A549 (cell line): ENCODE measurements at regions not wholly inside any gene's neighbourhood (a gene's known extent, or its start where the extent isn't known, plus 50 kb on each side); places are given as distances from the start of the nearest gene placed in this dataset.

Experiments used
- ATAC-seq, 2 experiments: fragments of 200-7000 bp in 1 of 2; fragments of >200 bp in 1 of 2; cut with Nextera tagmentation in 1 of 2; cut with Tn5 transposase in 1 of 2; 3 replicates each; pipeline versions ENCODE4 v1.8.0 to v1.9.1; 2018 to 2020; ENCODE audit warnings: mild to moderate bottlenecking in 1 of 2, moderate library complexity in 1 of 2
- CTCF ChIA-PET: fragments of 300-600 bp; sonication (Branson Sonifier 250); formaldehyde crosslinking; extraction: SDS; loops from one replicate; lab custom pipeline; 2021; ENCODE audit warnings: antibody characterized with exemption, inconsistent platforms; lab: Yijun Ruan, JAX
- POLR2A ChIA-PET: fragments of 350-600 bp; formaldehyde crosslinking; extraction: SDS; loops from one replicate; lab custom pipeline; 2021; ENCODE audit warnings: antibody characterized with exemption, inconsistent platforms; lab: Yijun Ruan, JAX
- DNase-seq, 2 experiments: peaks; one replicate each; pipeline versions ENCODE4 v3.0.0 to v3.0.0-alpha.2; 2011 to 2016; ENCODE audit warnings: low read depth in 1 of 2, low spot score in 1 of 2
- FAIRE-seq: peaks from 2 replicates; lab custom pipeline; 2011; peaks lifted over from hg19 to GRCh38; lab: Jason Lieb, UNC
- H3K27ac ChIP-seq, 2 experiments: fragments of >200 bp; sonication (Bioruptor Twin); formaldehyde crosslinking; 3 replicates each; pipeline ENCODE4 v1.5.1; 2016 to 2017
- H3K4me1 ChIP-seq: fragments of >200 bp; sonication (Bioruptor Twin); formaldehyde crosslinking; 3 replicates; pipeline ENCODE4 v1.6.1; 2016
- H3K4me2 ChIP-seq: fragments of >200 bp; sonication (Bioruptor Twin); formaldehyde crosslinking; 3 replicates; pipeline ENCODE4 v1.6.1; 2016
- H3K4me3 ChIP-seq: fragments of >200 bp; sonication (Bioruptor Twin); formaldehyde crosslinking; 3 replicates; pipeline ENCODE4 v1.5.1; 2016
- H3K9me3 ChIP-seq: fragments of >200 bp; sonication (Bioruptor Twin); formaldehyde crosslinking; 3 replicates; pipeline ENCODE4 v1.6.1; 2016
- ATOH8 ChIP-seq: fragments of 250-450 bp; sonication (Bioruptor Pico); IDR thresholded peaks from 2 replicates; pipeline ENCODE4 v1.5.0; 2020; ENCODE audit warnings: low read depth, mild to moderate bottlenecking, moderate library complexity
- BCL3 ChIP-seq: fragments of >200 bp; sonication (Bioruptor Twin); formaldehyde crosslinking; IDR thresholded peaks from 3 replicates; pipeline ENCODE4 v1.6.1; 2016
- CBX2 ChIP-seq: fragments of 200-600 bp; sonication (generic); IDR thresholded peaks from 2 replicates; pipeline ENCODE4 v1.6.1; 2016; ENCODE audit warnings: low read depth, mild to moderate bottlenecking, borderline replicate concordance
- CEBPB ChIP-seq, 2 experiments: fragments of >200 bp in 1 of 2; sonication (Bioruptor Twin) in 1 of 2; formaldehyde crosslinking in 1 of 2; IDR thresholded peaks; 2 replicates each; pipeline ENCODE4 v1.6.1; 2012 to 2016
- E2F6 ChIP-seq: IDR thresholded peaks from 2 replicates; pipeline ENCODE4 v1.6.1; 2012; ENCODE audit warnings: low read depth, borderline replicate concordance
- ESRRA ChIP-seq: fragments of 150-350 bp; IDR thresholded peaks from 2 replicates; pipeline ENCODE4 v1.6.1; 2014; ENCODE audit warnings: mild to moderate bottlenecking, low read length, borderline replicate concordance
- FOXS1 ChIP-seq: fragments of 250-450 bp; sonication (Bioruptor Pico); IDR thresholded peaks from 2 replicates; pipeline ENCODE4 v1.5.0; 2020; ENCODE audit warnings: mild to moderate bottlenecking, moderate library complexity
- HES2 ChIP-seq: fragments of >200 bp; sonication (Bioruptor Twin); formaldehyde crosslinking; IDR thresholded peaks from 2 replicates; pipeline ENCODE4 v1.6.1; 2016
- HOXA7 ChIP-seq: fragments of 250-450 bp; sonication (Bioruptor Pico); IDR thresholded peaks from 2 replicates; pipeline ENCODE4 v1.5.0; 2020; ENCODE audit warnings: mild to moderate bottlenecking, moderate library complexity
- JUN ChIP-seq, 2 experiments: fragments of >200 bp; sonication (Bioruptor Twin); formaldehyde crosslinking; IDR thresholded peaks; 2 replicates in 1 of 2; 3 replicates in 1 of 2; pipeline ENCODE4 v1.6.1; 2016 to 2017
- JUNB ChIP-seq: fragments of >200 bp; sonication (Bioruptor Twin); formaldehyde crosslinking; IDR thresholded peaks from 2 replicates; pipeline ENCODE4 v1.6.1; 2016
- KDM1A ChIP-seq: fragments of 200-600 bp; sonication (generic); IDR thresholded peaks from 2 replicates; pipeline ENCODE4 v1.6.1; 2016; ENCODE audit warnings: low read depth, mild to moderate bottlenecking
- MAX ChIP-seq: IDR thresholded peaks from 2 replicates; pipeline ENCODE4 v1.6.1; 2012
- MYC ChIP-seq: IDR thresholded peaks from 2 replicates; pipeline ENCODE4 v1.6.1; 2012; ENCODE audit warnings: mild to moderate bottlenecking, inconsistent platforms, low read length, improper control_type of control experiment, borderline replicate concordance
- NPAS2 ChIP-seq: fragments of 250-450 bp; sonication (Bioruptor Pico); IDR thresholded peaks from 2 replicates; pipeline ENCODE4 v1.8.0; 2022; ENCODE audit warnings: mild to moderate bottlenecking, moderate library complexity, borderline replicate concordance
- POLR2A ChIP-seq: IDR thresholded peaks from 2 replicates; pipeline ENCODE4 v1.6.1; 2012; ENCODE audit warnings: mild to moderate bottlenecking, low read length
- RAD21 ChIP-seq, 2 experiments: fragments of >200 bp in 1 of 2; sonication (Bioruptor Twin) in 1 of 2; formaldehyde crosslinking in 1 of 2; IDR thresholded peaks in 1 of 2; conservative IDR thresholded peaks in 1 of 2; 2 replicates in 1 of 2; 3 replicates in 1 of 2; pipeline ENCODE4 v1.6.1; 2012 to 2018; ENCODE audit warnings: inconsistent platforms in 1 of 2
- REST ChIP-seq: fragments of 200-600 bp; sonication (generic); IDR thresholded peaks from 2 replicates; pipeline ENCODE4 v1.6.1; 2016; ENCODE audit warnings: antibody characterized with exemption, mild to moderate bottlenecking, moderate library complexity
- TFCP2L1 ChIP-seq: fragments of 250-450 bp; sonication (Bioruptor Pico); IDR thresholded peaks from 2 replicates; pipeline ENCODE4 v1.5.0; 2021; ENCODE audit warnings: mild to moderate bottlenecking
- ZC3H11A ChIP-seq: fragments of 450-650 bp; IDR thresholded peaks from 2 replicates; pipeline ENCODE4 v1.6.1; 2014; ENCODE audit warnings: antibody characterized with exemption, mild to moderate bottlenecking
- ZFP36 ChIP-seq: fragments of 450-650 bp; IDR thresholded peaks from 2 replicates; pipeline ENCODE4 v1.6.1; 2014; ENCODE audit warnings: borderline replicate concordance; ENCODE audit not compliant: partially characterized antibody
- WGBS: methylation state at CpG from one replicate; pipeline ENCODE4 v1.1.6; 2017; ENCODE audit errors: missing lambda C conversion rate; 5-methylcytosine and 5-hydroxymethylcytosine counted together

GRCh38 chr16:62967611-62968010 is 931.4 kb upstream of the CDH8 start:
- WGBS: 45% methylated on average over 2 of the region's 2 CpGs
- TF ChIP-seq POLR2A (no peak), HOXA7 (CRISPR knock-in tag) (no peak)
- Histone ChIP-seq H3K4me1 (no peaks in the 10 kb centered on the region), H3K4me3 (no peak overlapping the region), H3K27ac (no peak overlapping the region), H3K4me2 (no peak overlapping the region), H3K9me3 (no peaks in the 10 kb centered on the region)
- DNase-seq: no peak
- no peak for FAIRE-seq
- ChIA-PET CTCF (no interaction called here), POLR2A (no interaction called here)
- no peak for ATAC-seq

GRCh38 chr16:62967163-62967562 is 930.9 kb upstream of the CDH8 start:
- POLR2A ChIA-PET: no interaction called here
- H3K9me3 ChIP-seq: no peaks in the 10 kb centered on the region
- no peak for FAIRE-seq
- H3K4me3 ChIP-seq: no peak overlapping the region
- no peak overlapping the region for H3K4me2 ChIP-seq
- ATAC-seq: no peak
- no peak for TF ChIP-seq KDM1A
- no peak for DNase-seq
- 3% methylated on average over 3 of the region's 3 CpGs for WGBS
- no peak overlapping the region for H3K27ac ChIP-seq
- CTCF ChIA-PET: no interaction called here
- H3K4me1 ChIP-seq: no peaks in the 10 kb centered on the region

- ATAC-seq (no peak), DNase-seq (no peak), FAIRE-seq (no peak)
- TF ChIP-seq CEBPB (IDR thresholded peaks at IDR 0.05) (no peak), ZC3H11A (no peak), ATOH8 (no peak), CBX2 (no peak), FOXS1 (CRISPR knock-in tag) (no peak), TFCP2L1 (no peak), POLR2A (no peak), HES2 (no peak), MAX (no peak)
- H3K9me3 ChIP-seq: no peaks in the 10 kb centered on the region
- H3K4me2 ChIP-seq: no peak overlapping the region
- 4% methylated on average over 1 of the region's 1 CpG for WGBS
- ChIA-PET POLR2A (no interaction called here), CTCF (no interaction called here)
- no peak overlapping the region for H3K27ac ChIP-seq
- no peak overlapping the region for H3K4me3 ChIP-seq
- H3K4me1 ChIP-seq: no peaks in the 10 kb centered on the region
Measured at GRCh38 chr16:62966626-62967025, 930.4 kb upstream of the CDH8 start.

GRCh38 chr16:62965831-62966230 is 929.6 kb upstream of the CDH8 start:
- FAIRE-seq (no peak), DNase-seq (no peak), ATAC-seq (no peak)
- H3K4me1 ChIP-seq: no peaks in the 10 kb centered on the region
- ChIA-PET CTCF (no interaction called here), POLR2A (no interaction called here)
- no peak overlapping the region for H3K4me2 ChIP-seq
- no peak overlapping the region for H3K4me3 ChIP-seq
- 3% methylated on average over 3 of the region's 3 CpGs for WGBS
- no peak for TF ChIP-seq RAD21 (conservative IDR thresholded peaks at IDR 0.05 in 1 of 2, IDR thresholded peaks at IDR 0.05 in 1 of 2)
- no peak for TF ChIP-seq NPAS2
- TF ChIP-seq ESRRA: no peak
- H3K9me3 ChIP-seq: no peaks in the 10 kb centered on the region
- H3K27ac ChIP-seq: no peak overlapping the region

GRCh38 chr16:62963846-62964245 is 927.6 kb upstream of the CDH8 start:
- Histone ChIP-seq H3K4me3 (no peak overlapping the region), H3K4me1 (no peaks in the 10 kb centered on the region), H3K27ac (no peak overlapping the region), H3K9me3 (no peaks in the 10 kb centered on the region), H3K4me2 (no peak overlapping the region)
- no peak for DNase-seq
- CTCF ChIA-PET: no interaction called here
- WGBS: 3% methylated on average over 2 of the region's 2 CpGs
- ATAC-seq: no peak
- TF ChIP-seq CBX2 (no peak), KDM1A (no peak), JUN (IDR thresholded peaks at IDR 0.05) (no peak), BCL3 (no peak), JUNB (no peak), HOXA7 (CRISPR knock-in tag) (no peak), MYC (no peak), E2F6 (no peak), REST (no peak), ZFP36 (no peak)
- POLR2A ChIA-PET: no interaction called here
- FAIRE-seq: no peak
